Common myeloid progenitor, CD34-positive (primary cell): ENCODE measurements at regions not wholly inside any gene's neighbourhood (a gene's known extent, or its start where the extent isn't known, plus 50 kb on each side); places are given as distances from the start of the nearest gene placed in this dataset.
A peak's percentile ranks its signal among the peaks of the same experiment; 100 is the strongest.

Experiments
- CTCF ChIA-PET: fragments of 350-600 bp; sonication (Branson Sonifier 250); formaldehyde crosslinking; loops from one replicate; lab custom pipeline; 2021; ENCODE audit warnings: antibody characterized with exemption; lab: Charles Lee
- POLR2A ChIA-PET: fragments of 350-600 bp; sonication (Branson Sonifier 250); formaldehyde crosslinking; loops from one replicate; lab custom pipeline; 2021; ENCODE audit warnings: antibody characterized with exemption; lab: Charles Lee
- DNase-seq, 3 donors: peaks; one replicate each; pipeline versions ENCODE4 v3.0.0 to v3.0.0-alpha.2; 2013
- H3K27ac ChIP-seq, 2 experiments: 1 replicate in 1 of 2; 2 replicates in 1 of 2; pipeline ENCODE4 v1.7.0; 2013; ENCODE audit warnings: inconsistent platforms in 2 of 2, low read length in 2 of 2, mild to moderate bottlenecking in 2 of 2, low read depth in 1 of 2, moderate library complexity in 1 of 2; ENCODE audit not compliant: severe bottlenecking in 2 of 2, insufficient read depth in 1 of 2, poor library complexity in 1 of 2
- H3K27me3 ChIP-seq, 5 experiments: replicated peaks in 2 of 5; 1 replicate in 3 of 5; 2 replicates in 2 of 5; pipeline versions ENCODE4 v1.6.1 to v1.7.0; 2013; ENCODE audit warnings: low read length in 4 of 5, mild to moderate bottlenecking in 2 of 5, moderate library complexity in 2 of 5, inconsistent platforms in 1 of 5; ENCODE audit not compliant: insufficient read depth in 5 of 5, control insufficient read depth in 4 of 5
- H3K36me3 ChIP-seq, 4 experiments: 1 replicate in 2 of 4; 2 replicates in 2 of 4; pipeline versions ENCODE4 v1.6.1 to v1.7.0; 2013; ENCODE audit warnings: low read length in 3 of 4, control low read depth in 1 of 4, mild to moderate bottlenecking in 1 of 4; ENCODE audit not compliant: control insufficient read depth in 4 of 4, insufficient read depth in 4 of 4
- H3K4me1 ChIP-seq, 4 experiments: 1 replicate in 3 of 4; 2 replicates in 1 of 4; pipeline versions ENCODE4 v1.6.1 to v1.7.1; 2013; ENCODE audit warnings: low read length in 3 of 4, mild to moderate bottlenecking in 3 of 4, control low read depth in 1 of 4, inconsistent platforms in 1 of 4, moderate library complexity in 1 of 4; ENCODE audit not compliant: control insufficient read depth in 4 of 4, insufficient read depth in 4 of 4; ENCODE audit errors: control extremely low read depth in 1 of 4
- H3K4me3 ChIP-seq, 7 experiments: 1 replicate in 4 of 7; 2 replicates in 3 of 7; pipeline versions ENCODE4 v1.5.1 to v1.7.0; 2013; ENCODE audit warnings: mild to moderate bottlenecking in 7 of 7, low read length in 6 of 7, moderate library complexity in 6 of 7, inconsistent platforms in 2 of 7, low read depth in 2 of 7, control low read depth in 1 of 7; ENCODE audit not compliant: insufficient read depth in 4 of 7, control insufficient read depth in 1 of 7; ENCODE audit errors: extremely low read depth in 1 of 7
- H3K9me3 ChIP-seq, 5 experiments: 1 replicate in 4 of 5; 2 replicates in 1 of 5; pipeline versions ENCODE4 v1.6.1 to v1.7.1; 2013; ENCODE audit warnings: low read length in 4 of 5, mild to moderate bottlenecking in 2 of 5, inconsistent platforms in 1 of 5, low read depth in 1 of 5, moderate library complexity in 1 of 5; ENCODE audit not compliant: control insufficient read depth in 4 of 5, insufficient read depth in 2 of 5; ENCODE audit errors: control extremely low read depth in 1 of 5
- WGBS: methylation state at CpG from one replicate; pipeline ENCODE4 v1.1.5; 2013; ENCODE audit not compliant: insufficient coverage; 5-methylcytosine and 5-hydroxymethylcytosine counted together

GRCh38 chr3:87351937-87352336 lies 75.6 kb upstream of the POU1F1 start:
- H3K4me3 ChIP-seq: no peak overlapping the region
- H3K36me3 ChIP-seq: no peaks in the 10 kb centered on the region
- WGBS: no CpG with 5 or more reads among the region's 1 CpG
- H3K4me1 ChIP-seq: no peaks in the 10 kb centered on the region
- no peaks in the 10 kb centered on the region for H3K27me3 ChIP-seq
- H3K9me3 ChIP-seq: no peaks in the 10 kb centered on the region
- H3K27ac ChIP-seq: no peak overlapping the region
- ChIA-PET CTCF (interaction anchor here (0.6 to 2.7 kb wide), 6 partner anchors 21 to 652 kb away, joined by 4 to 10 read pairs (median 6); no protein-coding TSS in a partner anchor), POLR2A (no interaction called here)
- DNase-seq: no peak

- 0% methylated on average over 2 of the region's 9 CpGs for WGBS
- H3K4me1 ChIP-seq: no peaks in the 10 kb centered on the region
- DNase-seq: peak; percentile 59 to 78 (median 76)
- POLR2A ChIA-PET: no interaction called here
- no peaks in the 10 kb centered on the region for H3K27me3 ChIP-seq
- H3K36me3 ChIP-seq: no peaks in the 10 kb centered on the region
- H3K4me3 ChIP-seq: no peak overlapping the region
- CTCF ChIA-PET: interaction anchor here (0.6 to 3.9 kb wide), 22 partner anchors 9 to 764 kb away, joined by 3 to 26 read pairs (median 4); no protein-coding TSS in a partner anchor
- no peak overlapping the region for H3K27ac ChIP-seq
- no peaks in the 10 kb centered on the region for H3K9me3 ChIP-seq
Observed at GRCh38 chr3:87350367-87351199, 74.2 kb upstream of the POU1F1 start.

GRCh38 chr3:87349833-87350232 lies 73.4 kb upstream of the POU1F1 start:
- ChIA-PET POLR2A (interaction anchor here (0.7 kb wide), 1 partner anchor 683 kb away, joined by 3 read pairs; no protein-coding TSS in a partner anchor), CTCF (interaction anchor here (0.6 to 3.9 kb wide), 10 partner anchors 13 to 655 kb away, joined by 3 to 26 read pairs (median 5); no protein-coding TSS in a partner anchor)
- no peaks in the 10 kb centered on the region for H3K4me1 ChIP-seq
- no peaks in the 10 kb centered on the region for H3K9me3 ChIP-seq
- no CpG with 5 or more reads among the region's 2 CpGs for WGBS
- H3K27ac ChIP-seq: no peak overlapping the region
- no peaks in the 10 kb centered on the region for H3K27me3 ChIP-seq
- no peak for DNase-seq
- no peak overlapping the region for H3K4me3 ChIP-seq
- H3K36me3 ChIP-seq: no peaks in the 10 kb centered on the region

- no peaks in the 10 kb centered on the region for H3K27me3 ChIP-seq
- H3K4me3 ChIP-seq: no peak overlapping the region
- no peak overlapping the region for H3K27ac ChIP-seq
- no peaks in the 10 kb centered on the region for H3K36me3 ChIP-seq
- no peaks in the 10 kb centered on the region for H3K9me3 ChIP-seq
- CTCF ChIA-PET: no interaction called here
- POLR2A ChIA-PET: no interaction called here
- peaks cover 5 to 14% (median 8%) of the 10 kb centered on the region in 4 experiments for H3K4me1 ChIP-seq
- no peak for DNase-seq
Observed at GRCh38 chr3:87336761-87337160, 60.4 kb upstream of the POU1F1 start.

GRCh38 chr3:87335931-87336330 lies 59.5 kb upstream of the POU1F1 start:
- 44% methylated on average over 1 of the region's 1 CpG for WGBS
- POLR2A ChIA-PET: no interaction called here
- Histone ChIP-seq H3K27me3 (no peaks in the 10 kb centered on the region), H3K27ac (no peak overlapping the region), H3K4me1 (peaks cover 5 to 14% (median 8%) of the 10 kb centered on the region in 4 experiments), H3K4me3 (no peak overlapping the region), H3K36me3 (no peaks in the 10 kb centered on the region), H3K9me3 (no peaks in the 10 kb centered on the region)
- peak in 1 of 3 donors; percentile 16 for DNase-seq
- CTCF ChIA-PET: no interaction called here

GRCh38 chr3:87333393-87333892 lies 57.1 kb upstream of the POU1F1 start:
- no peaks in the 10 kb centered on the region for H3K36me3 ChIP-seq
- H3K27ac ChIP-seq: no peak overlapping the region
- peak overlapping the region in 1 of 7 experiments; percentile 17 for H3K4me3 ChIP-seq
- whole genome bisulfite sequencing: 51% methylated on average over 4 of the region's 5 CpGs
- CTCF ChIA-PET: interaction anchor here (1.3 to 2.3 kb wide), 3 partner anchors 17 to 35 kb away, joined by 3 to 9 read pairs (median 7); no protein-coding TSS in a partner anchor
- POLR2A ChIA-PET: no interaction called here
- H3K4me1 ChIP-seq: peaks cover 5 to 14% (median 8%) of the 10 kb centered on the region in 4 experiments
- H3K9me3 ChIP-seq: no peaks in the 10 kb centered on the region
- peak; percentile 35 to 88 (median 79) for DNase-seq
- H3K27me3 ChIP-seq: no peaks in the 10 kb centered on the region

GRCh38 chr3:87332789-87333188 lies 56.4 kb upstream of the POU1F1 start:
- ChIA-PET CTCF (interaction anchor here (1.3 to 2.3 kb wide), 3 partner anchors 17 to 34 kb away, joined by 3 to 9 read pairs (median 7); no protein-coding TSS in a partner anchor), POLR2A (no interaction called here)
- no peaks in the 10 kb centered on the region for H3K27me3 ChIP-seq
- no peak overlapping the region for H3K4me3 ChIP-seq
- no peak overlapping the region for H3K27ac ChIP-seq
- no peaks in the 10 kb centered on the region for H3K36me3 ChIP-seq
- peaks cover 5 to 14% (median 8%) of the 10 kb centered on the region in 4 experiments for H3K4me1 ChIP-seq
- 100% methylated on average over 3 of the region's 6 CpGs for WGBS
- DNase-seq: no peak
- no peaks in the 10 kb centered on the region for H3K9me3 ChIP-seq
